GM23338 (cell line): ENCODE measurements at regions not wholly inside any gene's neighbourhood (a gene's known extent, or its start where the extent isn't known, plus 50 kb on each side); places are given as distances from the start of the nearest gene placed in this dataset.

ENCODE experiments used
- ATAC-seq: fragments of 200-7000 bp; cut with Tn5 transposase; 3 replicates; pipeline ENCODE4 v1.9.1; 2020
- DNase-seq: peaks from one replicate; pipeline ENCODE4 v3.0.0-alpha.2; 2015; ENCODE audit warnings: low spot score
- H2AFZ ChIP-seq: fragments of 200-600 bp; sonication (generic); 2 replicates; pipeline ENCODE4 v1.8.0; 2016; ENCODE audit warnings: antibody characterized with exemption, mild to moderate bottlenecking, moderate library complexity
- H3F3A ChIP-seq: fragments of 200-600 bp; sonication (generic); replicated peaks from 2 replicates; pipeline ENCODE4 v1.8.0; 2017; ENCODE audit warnings: antibody characterized with exemption, mixed run types, low read depth
- H3K27ac ChIP-seq: fragments of 200-600 bp; sonication (generic); 2 replicates; pipeline ENCODE4 v1.6.1; 2016; ENCODE audit warnings: low read depth
- H3K27me3 ChIP-seq: fragments of 200-600 bp; sonication (generic); 2 replicates; pipeline ENCODE4 v1.8.0; 2016; ENCODE audit warnings: mild to moderate bottlenecking, mixed run types, moderate library complexity; ENCODE audit not compliant: insufficient read depth
- H3K36me3 ChIP-seq: fragments of 200-600 bp; sonication (generic); 2 replicates; pipeline ENCODE4 v1.8.0; 2016; ENCODE audit warnings: mild to moderate bottlenecking; ENCODE audit not compliant: insufficient read depth
- H3K4me1 ChIP-seq: fragments of 200-600 bp; sonication (generic); 2 replicates; pipeline ENCODE4 v1.8.0; 2016; ENCODE audit warnings: mild to moderate bottlenecking, moderate library complexity; ENCODE audit not compliant: insufficient read depth
- H3K4me2 ChIP-seq: fragments of 200-600 bp; sonication (generic); 2 replicates; pipeline ENCODE4 v1.7.1; 2017; ENCODE audit warnings: mixed run types
- H3K4me3 ChIP-seq: fragments of 200-600 bp; sonication (generic); 2 replicates; pipeline ENCODE4 v1.6.1; 2016; ENCODE audit warnings: mixed run types
- H3K79me2 ChIP-seq: fragments of 200-600 bp; sonication (generic); replicated peaks from 2 replicates; pipeline ENCODE4 v1.8.0; 2017; ENCODE audit warnings: mild to moderate bottlenecking; ENCODE audit not compliant: insufficient read depth
- H3K9me2 ChIP-seq: fragments of 200-600 bp; sonication (generic); 2 replicates; pipeline ENCODE4 v1.8.0; 2017; ENCODE audit not compliant: insufficient read depth
- H4K20me1 ChIP-seq: fragments of 200-600 bp; sonication (generic); replicated peaks from 2 replicates; pipeline ENCODE4 v1.8.0; 2017; ENCODE audit warnings: mild to moderate bottlenecking; ENCODE audit not compliant: insufficient read depth
- H3K27ac Mint-ChIP-seq: 2 replicates; pipeline ENCODE4 v1.8.0; 2020; ENCODE audit warnings: inconsistent platforms, mild to moderate bottlenecking, moderate library complexity, mixed read lengths
- H3K27me3 Mint-ChIP-seq: 3 replicates; pipeline ENCODE4 v1.8.0; 2022; ENCODE audit warnings: low read depth, mild to moderate bottlenecking, moderate library complexity, mixed read lengths, inconsistent platforms; ENCODE audit not compliant: insufficient read depth, poor library complexity
- H3K36me3 Mint-ChIP-seq: 3 replicates; pipeline ENCODE4 v1.8.0; 2021; ENCODE audit warnings: low read depth, mild to moderate bottlenecking, inconsistent platforms, moderate library complexity, mixed read lengths
- H3K4me1 Mint-ChIP-seq: 3 replicates; pipeline ENCODE4 v1.8.0; 2020; ENCODE audit warnings: mild to moderate bottlenecking, inconsistent platforms, mixed read lengths
- H3K4me3 Mint-ChIP-seq: 3 replicates; pipeline ENCODE4 v1.8.0; 2021; ENCODE audit warnings: moderate library complexity, mild to moderate bottlenecking, inconsistent platforms, mixed read lengths
- H3K9me3 Mint-ChIP-seq: 3 replicates; pipeline ENCODE4 v1.8.0; 2020; ENCODE audit warnings: moderate library complexity, mild to moderate bottlenecking, inconsistent platforms, mixed read lengths
- EZH2 ChIP-seq: fragments of 200-600 bp; sonication (generic); IDR thresholded peaks from one replicate; pipeline ENCODE4 v1.8.0; 2017; ENCODE audit warnings: antibody characterized with exemption, mild to moderate bottlenecking, low read depth; ENCODE audit not compliant: unreplicated experiment
- JUNB ChIP-seq: IDR thresholded peaks from one replicate; pipeline ENCODE4 v1.6.1; 2016; ENCODE audit warnings: antibody characterized with exemption; ENCODE audit not compliant: unreplicated experiment
- NANOG ChIP-seq: IDR thresholded peaks from 2 replicates; pipeline ENCODE4 v1.6.1; 2016; ENCODE audit warnings: antibody characterized with exemption, borderline replicate concordance
- POLR2AphosphoS5 ChIP-seq: IDR thresholded peaks from 2 replicates; pipeline ENCODE4 v1.6.1; 2016; ENCODE audit warnings: antibody characterized with exemption, low read depth
- REST ChIP-seq: IDR thresholded peaks from one replicate; pipeline ENCODE4 v1.6.1; 2018; ENCODE audit warnings: antibody characterized with exemption; ENCODE audit not compliant: unreplicated experiment
- STAT1 ChIP-seq: IDR thresholded peaks from one replicate; pipeline ENCODE4 v1.6.1; 2016; ENCODE audit warnings: antibody characterized with exemption; ENCODE audit not compliant: unreplicated experiment
- TF ChIP-seq, protein P1 (sequence below): fragments of 250-450 bp; sonication (Bioruptor Pico); IDR thresholded peaks from 2 replicates; pipeline ENCODE4 v1.5.0; 2020; ENCODE audit warnings: mild to moderate bottlenecking, moderate library complexity
- TF ChIP-seq, protein P2 (sequence below): IDR thresholded peaks from 2 replicates; pipeline ENCODE4 v1.6.1; 2016; ENCODE audit warnings: antibody characterized with exemption
- TF ChIP-seq, protein P3 (sequence below), 2 experiments: fragments of 200-600 bp in 1 of 2; sonication (generic) in 1 of 2; conservative IDR thresholded peaks; 2 replicates each; pipeline versions ENCODE4 v1.5.1 to v1.6.1; 2016 to 2017; ENCODE audit warnings: antibody characterized with exemption in 2 of 2, low read depth in 2 of 2, mild to moderate bottlenecking in 2 of 2, moderate library complexity in 1 of 2

- TF ChIP-seq, protein P1, sequence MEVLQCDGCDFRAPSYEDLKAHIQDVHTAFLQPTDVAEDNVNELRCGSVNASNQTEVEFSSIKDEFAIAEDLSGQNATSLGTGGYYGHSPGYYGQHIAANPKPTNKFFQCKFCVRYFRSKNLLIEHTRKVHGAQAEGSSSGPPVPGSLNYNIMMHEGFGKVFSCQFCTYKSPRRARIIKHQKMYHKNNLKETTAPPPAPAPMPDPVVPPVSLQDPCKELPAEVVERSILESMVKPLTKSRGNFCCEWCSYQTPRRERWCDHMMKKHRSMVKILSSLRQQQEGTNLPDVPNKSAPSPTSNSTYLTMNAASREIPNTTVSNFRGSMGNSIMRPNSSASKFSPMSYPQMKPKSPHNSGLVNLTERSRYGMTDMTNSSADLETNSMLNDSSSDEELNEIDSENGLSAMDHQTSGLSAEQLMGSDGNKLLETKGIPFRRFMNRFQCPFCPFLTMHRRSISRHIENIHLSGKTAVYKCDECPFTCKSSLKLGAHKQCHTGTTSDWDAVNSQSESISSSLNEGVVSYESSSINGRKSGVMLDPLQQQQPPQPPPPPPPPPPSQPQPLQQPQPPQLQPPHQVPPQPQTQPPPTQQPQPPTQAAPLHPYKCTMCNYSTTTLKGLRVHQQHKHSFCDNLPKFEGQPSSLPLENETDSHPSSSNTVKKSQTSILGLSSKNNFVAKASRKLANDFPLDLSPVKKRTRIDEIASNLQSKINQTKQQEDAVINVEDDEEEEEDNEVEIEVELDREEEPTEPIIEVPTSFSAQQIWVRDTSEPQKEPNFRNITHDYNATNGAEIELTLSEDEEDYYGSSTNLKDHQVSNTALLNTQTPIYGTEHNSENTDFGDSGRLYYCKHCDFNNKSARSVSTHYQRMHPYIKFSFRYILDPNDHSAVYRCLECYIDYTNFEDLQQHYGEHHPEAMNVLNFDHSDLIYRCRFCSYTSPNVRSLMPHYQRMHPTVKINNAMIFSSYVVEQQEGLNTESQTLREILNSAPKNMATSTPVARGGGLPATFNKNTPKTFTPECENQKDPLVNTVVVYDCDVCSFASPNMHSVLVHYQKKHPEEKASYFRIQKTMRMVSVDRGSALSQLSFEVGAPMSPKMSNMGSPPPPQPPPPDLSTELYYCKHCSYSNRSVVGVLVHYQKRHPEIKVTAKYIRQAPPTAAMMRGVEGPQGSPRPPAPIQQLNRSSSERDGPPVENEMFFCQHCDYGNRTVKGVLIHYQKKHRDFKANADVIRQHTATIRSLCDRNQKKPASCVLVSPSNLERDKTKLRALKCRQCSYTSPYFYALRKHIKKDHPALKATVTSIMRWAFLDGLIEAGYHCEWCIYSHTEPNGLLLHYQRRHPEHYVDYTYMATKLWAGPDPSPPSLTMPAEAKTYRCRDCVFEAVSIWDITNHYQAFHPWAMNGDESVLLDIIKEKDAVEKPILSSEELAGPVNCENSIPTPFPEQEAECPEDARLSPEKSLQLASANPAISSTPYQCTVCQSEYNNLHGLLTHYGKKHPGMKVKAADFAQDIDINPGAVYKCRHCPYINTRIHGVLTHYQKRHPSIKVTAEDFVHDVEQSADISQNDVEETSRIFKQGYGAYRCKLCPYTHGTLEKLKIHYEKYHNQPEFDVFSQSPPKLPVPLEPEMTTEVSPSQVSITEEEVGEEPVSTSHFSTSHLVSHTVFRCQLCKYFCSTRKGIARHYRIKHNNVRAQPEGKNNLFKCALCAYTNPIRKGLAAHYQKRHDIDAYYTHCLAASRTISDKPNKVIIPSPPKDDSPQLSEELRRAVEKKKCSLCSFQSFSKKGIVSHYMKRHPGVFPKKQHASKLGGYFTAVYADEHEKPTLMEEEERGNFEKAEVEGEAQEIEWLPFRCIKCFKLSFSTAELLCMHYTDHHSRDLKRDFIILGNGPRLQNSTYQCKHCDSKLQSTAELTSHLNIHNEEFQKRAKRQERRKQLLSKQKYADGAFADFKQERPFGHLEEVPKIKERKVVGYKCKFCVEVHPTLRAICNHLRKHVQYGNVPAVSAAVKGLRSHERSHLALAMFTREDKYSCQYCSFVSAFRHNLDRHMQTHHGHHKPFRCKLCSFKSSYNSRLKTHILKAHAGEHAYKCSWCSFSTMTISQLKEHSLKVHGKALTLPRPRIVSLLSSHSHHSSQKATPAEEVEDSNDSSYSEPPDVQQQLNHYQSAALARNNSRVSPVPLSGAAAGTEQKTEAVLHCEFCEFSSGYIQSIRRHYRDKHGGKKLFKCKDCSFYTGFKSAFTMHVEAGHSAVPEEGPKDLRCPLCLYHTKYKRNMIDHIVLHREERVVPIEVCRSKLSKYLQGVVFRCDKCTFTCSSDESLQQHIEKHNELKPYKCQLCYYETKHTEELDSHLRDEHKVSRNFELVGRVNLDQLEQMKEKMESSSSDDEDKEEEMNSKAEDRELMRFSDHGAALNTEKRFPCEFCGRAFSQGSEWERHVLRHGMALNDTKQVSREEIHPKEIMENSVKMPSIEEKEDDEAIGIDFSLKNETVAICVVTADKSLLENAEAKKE (CRISPR knock-in tag) = no peak
- TF ChIP-seq JUNB = no peak
Observed at GRCh38 chr13:70932511-70932910, 824.3 kb upstream of the KLHL1 start (continued).

DNA sequence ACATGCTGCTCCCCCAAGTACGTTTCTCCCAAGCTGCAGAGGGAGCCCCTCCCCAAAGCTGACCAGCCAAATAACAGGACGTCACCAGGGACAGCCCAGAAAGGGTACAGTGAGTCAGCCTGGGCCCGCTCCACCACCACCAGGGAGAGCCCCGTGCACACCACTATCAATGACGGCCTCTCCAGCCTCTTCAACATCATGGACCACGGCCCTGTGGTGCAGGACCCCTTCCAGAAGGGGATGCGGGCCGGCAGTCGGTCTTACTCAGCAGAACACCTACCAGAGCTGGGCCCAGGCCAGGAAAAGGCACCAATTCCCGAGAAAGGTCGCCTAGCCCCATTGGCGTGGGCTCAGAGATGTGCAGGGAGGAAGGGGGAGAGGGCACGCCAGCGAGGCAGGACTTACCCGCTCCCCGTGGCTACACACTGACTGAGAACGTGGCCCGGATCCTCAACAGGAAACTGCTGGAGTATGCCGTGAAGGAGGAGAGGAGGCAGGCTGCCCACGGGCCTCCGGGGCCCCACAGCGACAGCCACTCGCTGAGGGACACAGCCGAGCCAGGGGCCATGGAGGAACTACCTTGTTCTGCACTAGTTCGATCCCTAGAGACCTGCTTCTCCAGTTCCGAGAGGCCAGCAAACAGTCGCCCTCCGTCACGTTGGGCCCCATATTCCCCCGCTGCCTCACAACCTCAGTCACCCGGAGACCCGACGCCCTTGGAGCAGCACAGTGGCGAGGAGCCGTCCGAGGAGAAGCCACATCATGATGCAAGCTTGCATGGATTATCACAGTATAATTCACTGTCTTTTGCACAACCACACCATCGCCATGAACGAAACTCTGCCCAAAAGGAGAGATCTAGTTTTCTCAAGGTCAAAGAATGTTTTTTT, 815.9 kb upstream of the KLHL1 start:
- H3K27me3 Mint-ChIP-seq = peaks cover 2% of the 10 kb centered on the region
- no peak overlapping the region for H3K4me2 ChIP-seq
- H3K4me3 Mint-ChIP-seq = no peak overlapping the region
- TF ChIP-seq, protein P2, sequence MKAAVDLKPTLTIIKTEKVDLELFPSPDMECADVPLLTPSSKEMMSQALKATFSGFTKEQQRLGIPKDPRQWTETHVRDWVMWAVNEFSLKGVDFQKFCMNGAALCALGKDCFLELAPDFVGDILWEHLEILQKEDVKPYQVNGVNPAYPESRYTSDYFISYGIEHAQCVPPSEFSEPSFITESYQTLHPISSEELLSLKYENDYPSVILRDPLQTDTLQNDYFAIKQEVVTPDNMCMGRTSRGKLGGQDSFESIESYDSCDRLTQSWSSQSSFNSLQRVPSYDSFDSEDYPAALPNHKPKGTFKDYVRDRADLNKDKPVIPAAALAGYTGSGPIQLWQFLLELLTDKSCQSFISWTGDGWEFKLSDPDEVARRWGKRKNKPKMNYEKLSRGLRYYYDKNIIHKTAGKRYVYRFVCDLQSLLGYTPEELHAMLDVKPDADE = no peak
- TF ChIP-seq POLR2AphosphoS5 (no peak), STAT1 (no peak), JUNB (no peak), EZH2 (no peak), REST (no peak), NANOG (no peak)
- TF ChIP-seq, protein P3, sequence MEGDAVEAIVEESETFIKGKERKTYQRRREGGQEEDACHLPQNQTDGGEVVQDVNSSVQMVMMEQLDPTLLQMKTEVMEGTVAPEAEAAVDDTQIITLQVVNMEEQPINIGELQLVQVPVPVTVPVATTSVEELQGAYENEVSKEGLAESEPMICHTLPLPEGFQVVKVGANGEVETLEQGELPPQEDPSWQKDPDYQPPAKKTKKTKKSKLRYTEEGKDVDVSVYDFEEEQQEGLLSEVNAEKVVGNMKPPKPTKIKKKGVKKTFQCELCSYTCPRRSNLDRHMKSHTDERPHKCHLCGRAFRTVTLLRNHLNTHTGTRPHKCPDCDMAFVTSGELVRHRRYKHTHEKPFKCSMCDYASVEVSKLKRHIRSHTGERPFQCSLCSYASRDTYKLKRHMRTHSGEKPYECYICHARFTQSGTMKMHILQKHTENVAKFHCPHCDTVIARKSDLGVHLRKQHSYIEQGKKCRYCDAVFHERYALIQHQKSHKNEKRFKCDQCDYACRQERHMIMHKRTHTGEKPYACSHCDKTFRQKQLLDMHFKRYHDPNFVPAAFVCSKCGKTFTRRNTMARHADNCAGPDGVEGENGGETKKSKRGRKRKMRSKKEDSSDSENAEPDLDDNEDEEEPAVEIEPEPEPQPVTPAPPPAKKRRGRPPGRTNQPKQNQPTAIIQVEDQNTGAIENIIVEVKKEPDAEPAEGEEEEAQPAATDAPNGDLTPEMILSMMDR (conservative IDR thresholded peaks at IDR 0.05; ENCODE audit: low read depth in 2 of 2) = 0 out of 4 replicates have a peak, but pooled peaks of 1 of the 2 experiments have one; percentile 5

More for the DNA sequence above, 815.9 kb upstream of the KLHL1 start:
- no peaks in the 10 kb centered on the region for H3K27me3 ChIP-seq
- H3K9me2 ChIP-seq = no peaks in the 10 kb centered on the region
- no peaks in the 10 kb centered on the region for H4K20me1 ChIP-seq
- no peaks in the 10 kb centered on the region for H3F3A ChIP-seq
- no peak overlapping the region for H3K4me3 ChIP-seq
- no peak for DNase-seq
- H3K27ac ChIP-seq = no peak overlapping the region
- no peaks in the 10 kb centered on the region for H3K79me2 ChIP-seq
- no peaks in the 10 kb centered on the region for H3K4me1 Mint-ChIP-seq
- no peak overlapping the region for H3K27ac Mint-ChIP-seq
- no peaks in the 10 kb centered on the region for H3K36me3 Mint-ChIP-seq
- no peaks in the 10 kb centered on the region for H3K4me1 ChIP-seq
- ATAC-seq = no peak
- no peaks in the 10 kb centered on the region for H3K36me3 ChIP-seq
- H2AFZ ChIP-seq = no peak overlapping the region
- no peaks in the 10 kb centered on the region for H3K9me3 Mint-ChIP-seq
